HG03196 (cell line): ENCODE measurements at regions not wholly inside any gene's neighbourhood (a gene's known extent, or its start where the extent isn't known, plus 50 kb on each side); places are given as distances from the start of the nearest gene placed in this dataset.
"Not testable (repeated sequence)": the region's sequence is repeated elsewhere in the genome, so short reads cannot be mapped to it uniquely, and the experiment has no call there.

Source experiments
- ATAC-seq: cut with Tn5 transposase; IDR thresholded peaks from one replicate; pipeline ENCODE4 v1.9.1; 2021; ENCODE audit not compliant: unreplicated experiment

DNA sequence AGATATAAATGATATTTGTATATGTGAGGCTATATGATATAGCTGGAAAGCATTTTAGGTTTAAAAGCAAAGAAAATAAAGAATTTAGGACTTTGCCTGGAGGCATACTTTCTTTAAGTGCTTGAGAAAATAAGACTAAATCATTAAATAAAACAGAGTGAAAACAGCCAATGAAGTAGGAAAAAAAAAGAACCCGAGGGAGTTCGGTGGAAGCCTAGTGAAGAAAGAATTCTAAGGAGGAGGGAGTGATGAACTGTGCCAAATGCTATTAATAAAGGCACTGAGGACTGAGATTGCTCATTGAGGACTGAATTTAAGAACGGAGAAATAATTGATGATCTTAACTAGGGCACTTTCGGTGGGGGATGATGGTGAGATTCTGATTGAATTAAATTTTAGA lies 573.5 kb downstream of the DSC3 start:
- no peak for ATAC-seq

DNA sequence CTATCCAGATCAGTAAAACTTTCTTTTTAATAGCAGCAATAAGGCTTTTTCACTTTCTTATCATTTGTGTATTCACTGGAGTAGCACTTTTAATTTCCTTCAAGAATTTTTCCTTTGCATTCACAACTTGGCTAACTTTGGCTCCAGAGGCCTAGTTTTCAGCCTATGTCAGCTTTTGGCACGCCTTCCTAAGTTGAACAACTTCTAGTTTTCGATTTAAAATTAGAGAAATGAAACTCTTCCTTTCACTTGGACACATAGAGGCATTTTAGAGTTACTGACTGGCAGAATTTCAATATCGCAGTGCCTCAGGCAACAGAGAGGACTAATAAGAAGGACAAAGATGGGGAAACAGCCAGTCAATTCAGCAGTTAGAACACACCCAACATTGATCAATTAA lies 577.4 kb downstream of the DSC3 start:
- no peak for ATAC-seq

DNA sequence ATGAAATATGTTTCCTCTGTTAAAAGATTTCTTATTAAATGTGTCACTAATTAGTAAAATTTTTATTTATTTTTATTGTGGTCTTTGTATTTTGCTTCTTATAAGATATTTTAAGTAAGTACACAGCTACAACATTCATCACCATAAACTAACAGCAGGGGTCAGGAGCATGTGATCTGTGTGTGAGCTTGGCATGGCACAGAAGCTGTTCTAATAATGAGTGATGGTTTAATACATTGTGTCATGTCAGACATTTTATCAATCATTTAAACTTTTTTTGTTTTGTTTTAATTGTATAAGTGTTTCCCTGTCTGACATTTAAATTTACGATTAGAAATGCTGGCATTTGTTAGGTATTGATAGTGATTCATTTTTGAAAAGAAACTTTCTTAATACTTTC lies 585.4 kb downstream of the DSC3 start:
- no peak for ATAC-seq

DNA sequence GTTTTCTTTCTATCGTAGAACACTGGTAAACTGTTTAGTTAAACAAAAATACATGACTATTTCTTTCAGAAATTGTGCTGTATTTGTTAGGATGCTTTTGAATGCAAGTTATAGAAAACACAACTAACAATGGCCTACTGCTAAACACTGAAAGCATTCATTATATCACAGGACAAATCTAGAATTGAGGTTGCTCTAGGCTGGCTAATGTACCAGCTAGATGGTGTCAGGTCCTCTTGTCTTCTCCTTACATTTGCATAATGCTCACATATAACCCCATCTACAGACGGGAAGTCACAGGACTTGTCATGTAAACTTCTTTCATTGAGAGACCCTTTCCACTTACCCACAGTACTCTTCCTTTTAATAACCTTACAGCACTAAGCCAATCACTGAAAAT lies 586.8 kb downstream of the DSC3 start:
- no peak for ATAC-seq

DNA sequence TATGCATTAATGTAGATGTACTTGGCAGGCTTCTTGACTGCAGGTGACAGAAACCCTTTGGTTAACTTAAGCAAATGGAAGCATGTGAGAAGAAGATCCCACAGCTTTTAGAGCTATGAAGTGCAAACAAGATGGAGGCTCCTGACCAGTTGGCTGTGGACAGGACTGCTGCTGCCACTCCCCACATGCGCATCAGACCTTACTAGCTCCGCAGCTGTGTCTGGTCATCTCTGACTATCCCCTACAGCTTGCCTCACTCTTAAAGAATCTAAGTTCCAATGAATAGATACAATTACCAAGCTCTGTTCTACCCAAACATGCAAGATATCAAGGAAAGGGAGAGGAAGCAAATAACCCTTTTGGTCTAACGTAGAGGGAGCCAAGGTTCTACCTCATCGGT lies 587.6 kb downstream of the DSC3 start:
- ATAC-seq, result no peak

DNA sequence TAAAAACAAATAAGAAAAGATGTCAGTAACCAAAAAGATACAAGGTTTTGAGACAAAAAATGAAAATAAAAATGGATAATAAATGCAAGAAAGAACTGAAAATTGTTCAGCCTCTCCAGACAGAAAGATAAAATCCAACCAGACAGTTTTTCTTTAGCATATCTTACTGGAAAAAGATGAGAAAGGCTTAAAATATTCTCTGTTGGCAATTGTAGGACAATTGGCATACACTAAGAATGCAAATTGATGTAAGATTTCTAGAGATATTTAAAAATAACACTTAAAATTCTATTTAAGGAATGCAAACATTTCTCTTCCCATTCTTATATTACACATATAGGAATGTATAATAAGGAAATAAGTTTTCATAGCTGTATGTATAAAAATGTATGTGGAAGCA lies 590.6 kb downstream of the DSC3 start:
- no peak for ATAC-seq

DNA sequence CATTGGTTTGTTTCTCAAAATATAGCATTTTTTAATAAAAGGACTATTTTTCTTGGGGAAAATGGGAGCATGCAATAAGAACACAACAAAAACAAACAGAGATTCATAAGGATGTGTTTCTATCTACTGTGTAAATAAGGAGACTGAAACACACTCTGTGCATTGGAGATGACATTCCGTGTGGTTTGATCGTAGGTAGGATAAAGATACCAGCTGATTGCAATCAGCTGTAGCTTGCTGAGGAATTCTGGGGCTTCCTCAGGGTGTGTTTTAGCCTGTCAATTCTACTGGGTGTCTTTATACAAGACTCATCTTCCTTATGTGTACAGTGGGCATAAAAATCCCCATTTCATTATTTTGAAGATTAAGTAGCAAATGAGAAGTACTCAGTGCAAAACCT lies 591.6 kb downstream of the DSC3 start:
- ATAC-seq, result no peak

DNA sequence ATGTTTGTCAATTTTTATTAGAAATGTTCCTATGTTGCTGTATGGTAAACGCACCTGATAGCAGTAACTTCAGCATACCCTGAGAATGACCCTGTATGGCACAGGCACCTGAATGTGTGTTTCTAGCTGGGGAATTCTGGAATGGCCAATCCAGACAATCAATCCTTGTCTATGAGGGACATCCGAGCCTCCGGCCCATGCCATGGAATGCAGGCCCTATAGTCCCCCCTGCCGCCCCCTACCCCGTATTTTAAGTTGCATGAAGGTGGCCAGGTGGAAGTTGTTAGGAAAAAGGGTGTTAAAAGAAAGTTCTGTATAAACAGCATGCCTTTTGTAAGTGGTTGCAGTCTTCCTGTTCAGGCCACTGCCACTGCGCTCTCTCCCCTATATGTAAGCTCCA lies 595.9 kb downstream of the DSC3 start:
- no peak for ATAC-seq

DNA sequence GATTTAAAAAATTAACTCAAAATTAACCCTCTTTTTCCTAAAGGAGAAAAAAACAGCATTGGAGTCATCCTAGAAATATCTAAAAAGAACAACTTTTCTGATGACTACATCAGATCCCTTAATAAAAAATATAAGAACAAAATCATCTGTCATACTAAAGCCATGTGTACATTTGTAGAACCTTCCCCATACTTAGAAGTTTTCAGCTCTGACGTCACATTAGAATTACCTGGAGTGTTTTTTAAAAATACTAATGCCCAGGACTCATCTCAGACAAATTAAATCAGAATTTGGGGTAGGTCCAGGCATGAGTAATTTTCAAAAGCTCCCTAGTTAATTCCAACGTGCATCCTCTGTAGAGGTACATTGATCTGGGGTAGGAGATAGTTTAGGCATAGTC lies 598.0 kb downstream of the DSC3 start:
- no peak for ATAC-seq

DNA sequence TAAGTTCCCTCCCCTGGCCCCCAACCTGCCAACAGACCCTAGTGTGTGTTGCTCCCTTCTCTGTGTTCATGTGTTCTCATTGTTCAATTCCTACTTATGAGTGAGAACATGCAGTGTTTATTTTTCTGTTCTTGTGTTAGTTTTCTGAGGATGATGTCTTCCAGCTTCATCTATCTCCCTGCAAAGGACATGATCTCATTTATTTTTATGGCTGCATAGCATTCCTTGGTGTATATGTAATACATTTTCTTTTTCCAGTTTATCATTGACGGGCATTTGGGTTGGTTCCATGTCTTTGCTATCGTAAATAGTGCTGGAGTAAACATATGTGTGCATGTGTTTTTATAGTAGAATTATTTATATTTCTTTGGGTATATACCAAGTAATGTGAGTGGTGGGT lies 602.2 kb downstream of the DSC3 start:
- ATAC-seq, result no peak

DNA sequence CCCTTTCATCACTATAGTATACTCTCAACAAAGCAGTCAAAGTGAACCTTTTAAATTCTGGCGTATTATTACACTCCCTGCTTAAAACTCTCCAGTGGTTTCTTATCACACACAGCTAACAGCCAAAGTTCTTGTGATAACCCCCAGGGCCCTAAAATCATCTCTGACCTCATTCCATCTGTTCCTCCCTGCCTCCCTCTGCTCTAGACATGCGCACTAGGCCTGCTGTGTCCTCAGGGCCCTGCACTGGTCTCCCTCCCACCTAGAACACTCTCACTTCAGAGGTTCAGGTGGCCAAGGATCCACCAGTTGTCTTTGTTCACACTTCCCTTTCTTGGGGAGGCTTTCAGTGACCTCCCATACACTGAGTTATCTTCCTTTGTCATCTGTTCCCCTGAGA lies 603.4 kb downstream of the DSC3 start:
- no peak for ATAC-seq

DNA sequence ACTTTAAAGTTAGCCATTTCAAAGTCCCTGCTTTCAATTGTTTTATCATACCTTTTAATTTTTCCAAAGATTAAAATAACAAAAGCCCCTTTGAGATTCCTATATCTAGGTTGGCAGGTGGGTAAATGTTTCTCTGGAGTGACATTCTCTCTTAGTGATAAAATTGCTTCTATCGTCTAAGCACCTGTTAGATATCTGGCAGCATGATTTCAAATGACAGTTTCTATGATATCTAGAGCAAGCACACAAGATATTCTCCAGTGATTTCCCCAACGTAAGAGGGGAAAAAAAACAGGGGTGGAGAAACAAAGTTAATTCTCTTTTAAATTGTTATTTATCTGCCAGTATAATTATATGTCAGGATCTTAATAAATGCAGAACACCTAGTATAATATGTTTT lies 610.2 kb downstream of the DSC3 start:
- no peak for ATAC-seq

DNA sequence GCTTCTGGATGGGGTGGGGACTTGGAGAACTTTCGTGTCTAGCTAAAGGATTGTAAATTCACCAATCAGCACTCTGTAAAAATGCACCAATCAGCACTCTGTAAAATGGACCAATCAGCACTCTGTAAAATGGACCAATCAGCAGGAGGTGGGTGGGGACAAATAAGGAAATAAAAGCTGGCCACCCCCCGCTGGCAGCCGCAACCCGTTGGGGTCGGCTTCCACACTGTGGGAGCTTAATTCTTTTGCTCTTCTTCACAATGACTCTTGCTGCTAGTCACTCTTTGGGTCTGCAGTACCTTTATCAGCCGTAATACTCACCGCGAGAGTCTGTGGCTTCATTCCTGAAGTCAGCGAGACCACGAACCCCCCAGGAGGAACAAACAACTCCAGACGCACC lies 623.1 kb downstream of the DSC3 start:
- not testable (repeated sequence) for ATAC-seq

DNA sequence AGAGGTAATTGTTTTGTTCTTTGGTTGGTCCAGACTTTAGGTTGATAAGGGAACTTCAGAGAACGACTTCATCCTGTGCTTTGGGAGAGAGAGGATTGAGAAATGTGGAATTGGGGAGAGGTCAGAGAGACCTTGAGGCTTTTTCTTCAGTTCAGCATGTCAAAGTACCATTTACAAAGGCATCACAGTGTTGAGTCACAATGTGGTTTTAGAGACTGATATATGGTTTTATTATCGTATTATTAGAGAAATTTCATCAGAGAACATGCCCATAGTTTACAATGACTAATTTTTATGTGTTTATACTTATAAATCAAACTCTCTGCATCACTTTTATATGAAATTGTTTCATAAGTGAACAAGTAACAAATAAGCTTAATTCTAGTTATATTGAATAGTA lies 626.6 kb downstream of the DSC3 start:
- ATAC-seq, result no peak

DNA sequence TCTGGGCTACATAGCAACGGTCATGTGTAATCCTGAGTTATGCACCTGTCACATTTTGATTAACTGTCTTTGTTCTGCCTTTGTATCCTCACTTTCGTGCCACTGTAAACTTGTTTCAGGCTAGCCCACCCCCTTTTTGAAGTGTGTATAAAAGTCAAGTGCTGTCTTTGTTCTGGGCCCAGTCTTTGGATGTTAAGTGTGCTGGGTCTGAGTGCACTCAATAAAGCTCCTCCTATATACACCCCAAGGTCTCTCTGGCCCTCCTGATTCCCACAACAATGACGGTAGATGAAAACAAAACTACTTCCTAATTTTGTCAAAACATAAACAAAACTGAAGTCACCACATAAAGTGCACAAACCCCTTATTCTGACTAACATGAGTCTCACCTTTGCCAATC lies 633.4 kb downstream of the DSC3 start:
- ATAC-seq, result no peak

DNA sequence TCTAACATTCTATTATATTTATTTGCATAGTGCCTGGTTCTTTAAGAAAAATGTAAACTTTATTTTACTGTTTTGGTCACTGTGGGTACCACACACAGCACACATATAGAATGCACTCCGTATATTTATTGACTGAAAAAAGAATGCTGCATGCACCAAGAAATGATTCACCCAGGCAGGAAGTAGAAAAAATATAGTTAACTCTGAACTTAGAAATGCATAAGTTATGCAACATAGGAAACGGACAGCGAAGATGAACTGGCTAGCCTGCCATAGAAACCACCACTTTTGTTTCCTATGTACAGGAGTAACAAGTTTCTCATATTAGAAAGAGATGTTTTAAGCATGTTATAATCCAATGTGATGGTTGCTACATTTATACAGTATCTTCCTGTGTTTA lies 635.8 kb downstream of the DSC3 start:
- no peak for ATAC-seq

DNA sequence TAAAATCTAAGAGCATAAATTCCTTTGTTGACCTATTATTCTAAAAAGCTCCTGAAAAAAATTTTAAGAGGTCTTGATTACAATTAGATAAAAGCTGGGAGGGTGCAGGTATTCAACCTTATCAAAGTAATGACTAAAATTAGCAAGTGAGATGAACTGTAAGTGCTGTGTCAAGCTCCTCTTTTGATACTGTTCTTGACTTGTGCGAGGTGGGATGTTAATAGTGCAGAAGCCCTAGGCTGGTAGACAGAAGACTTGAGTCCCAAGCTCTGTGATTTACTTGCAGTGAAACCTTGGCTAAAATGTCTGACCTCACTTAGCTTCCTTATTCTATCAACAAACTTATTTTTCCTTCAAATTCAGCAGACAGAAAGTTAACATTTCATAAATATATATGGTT lies 637.5 kb downstream of the DSC3 start:
- ATAC-seq, result no peak

DNA sequence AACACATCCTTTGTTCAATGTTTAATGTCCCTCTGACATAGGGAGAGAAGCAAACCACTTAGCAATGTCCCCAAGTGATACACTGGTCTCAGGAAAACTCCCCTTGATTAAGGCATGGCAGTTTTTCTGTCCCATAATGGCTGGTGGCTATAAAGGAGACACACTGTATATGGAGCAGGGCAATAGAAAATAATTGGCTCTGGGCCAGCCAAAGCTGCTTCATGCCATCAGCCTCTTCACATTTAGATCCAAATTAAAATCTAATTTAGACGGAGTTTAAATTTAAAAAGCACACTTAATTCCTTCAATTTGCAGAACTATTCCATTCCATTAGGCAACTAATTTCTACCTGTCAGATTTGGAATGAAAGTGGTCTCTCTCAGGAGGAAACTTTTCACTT lies 638.1 kb downstream of the DSC3 start:
- ATAC-seq, result no peak

DNA sequence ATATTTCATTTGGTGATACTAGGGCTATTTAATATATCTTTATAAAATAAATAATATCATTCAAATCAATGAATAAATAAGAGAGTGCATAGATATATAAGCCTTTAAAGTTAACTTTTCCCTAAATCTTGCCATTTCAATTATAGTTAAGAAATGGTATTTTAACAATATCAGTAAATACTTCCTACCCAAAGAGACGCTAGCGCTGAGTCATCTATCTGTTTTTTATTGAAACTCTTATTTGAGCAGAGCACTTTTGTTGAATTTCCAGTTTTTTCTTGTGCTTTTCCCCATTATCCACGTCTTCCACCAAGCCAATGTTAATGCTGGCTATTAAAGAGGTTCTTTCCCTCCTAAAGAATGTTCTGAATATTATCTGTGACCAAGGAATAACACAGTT lies 639.3 kb downstream of the DSC3 start:
- no peak for ATAC-seq

DNA sequence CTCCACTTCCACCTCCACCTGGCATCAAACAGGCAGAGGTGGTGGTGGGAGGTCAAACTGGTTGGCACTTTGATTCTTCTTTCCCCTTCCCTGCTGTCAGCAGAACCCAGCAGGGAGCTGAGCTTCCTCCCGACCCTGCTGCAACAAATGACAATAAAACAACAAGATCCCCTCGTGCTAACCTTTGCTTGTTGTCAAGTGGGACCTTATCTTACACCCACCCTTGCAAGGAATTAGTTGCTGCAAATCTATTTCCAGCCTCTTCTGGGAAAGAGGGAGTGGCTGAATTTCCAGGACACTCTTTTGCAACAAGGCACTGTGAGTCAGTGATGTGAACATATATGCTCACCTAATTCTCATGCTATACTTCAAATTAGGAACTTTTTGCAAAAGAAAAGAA lies 655.1 kb downstream of the DSC3 start:
- no peak for ATAC-seq

DNA sequence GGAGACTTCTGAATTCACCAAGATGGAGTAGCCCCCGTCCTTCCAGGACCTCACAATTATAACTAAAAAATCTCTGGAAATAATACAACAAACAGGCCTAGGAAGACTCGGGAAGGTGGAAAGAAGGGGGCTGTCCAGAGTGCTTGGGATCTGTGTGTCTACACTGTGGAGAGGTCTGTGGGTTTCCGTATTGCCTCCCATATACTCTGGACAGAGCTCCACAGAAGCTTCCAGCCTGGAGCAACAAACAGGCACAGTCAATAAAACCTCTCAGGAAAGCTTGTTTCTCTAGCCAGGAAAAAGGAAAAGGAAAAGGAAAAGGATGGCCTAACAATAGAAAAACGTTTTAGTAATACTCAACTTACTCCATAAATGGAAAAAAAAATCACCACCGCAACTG lies 655.9 kb downstream of the DSC3 start:
- ATAC-seq, result no peak

DNA sequence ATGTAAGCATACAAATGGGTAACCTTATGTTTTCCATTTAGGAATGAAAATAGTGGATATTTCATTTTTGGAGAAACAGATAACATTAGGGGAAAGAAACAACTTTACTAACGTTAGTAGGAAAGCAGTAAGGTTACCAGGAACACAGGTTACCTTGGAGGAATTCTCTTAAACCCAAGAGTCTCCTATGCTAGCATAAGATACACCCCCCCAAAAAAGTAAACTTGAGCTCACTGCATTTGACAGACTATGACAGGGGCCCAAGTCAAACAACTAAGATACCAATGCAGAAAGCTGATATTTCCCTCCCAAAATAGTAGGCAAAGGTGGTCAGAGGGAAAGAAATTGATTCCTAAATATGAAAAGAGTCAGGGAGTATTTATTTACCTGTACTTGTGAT lies 656.9 kb downstream of the DSC3 start:
- ATAC-seq, result no peak

DNA sequence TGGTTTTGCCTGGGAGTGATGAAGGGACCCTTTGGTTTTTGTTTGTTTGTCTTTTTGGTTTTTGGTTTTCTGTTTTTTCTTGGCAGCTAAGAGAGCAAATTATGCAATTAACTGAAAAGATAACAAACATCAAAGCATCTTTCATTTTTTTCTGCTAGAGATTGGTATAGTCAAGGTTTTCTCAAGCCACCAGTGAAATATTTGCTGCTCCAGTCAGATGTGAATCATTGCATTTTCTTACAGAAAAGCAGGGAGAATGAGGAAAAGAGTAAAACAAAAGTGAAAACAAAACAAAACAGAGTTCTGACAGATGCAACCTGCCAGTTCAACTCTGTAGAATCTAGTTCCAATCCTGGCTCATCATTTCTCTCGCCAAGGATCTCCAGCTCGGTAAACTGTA lies 660.7 kb downstream of the DSC3 start:
- no peak for ATAC-seq

DNA sequence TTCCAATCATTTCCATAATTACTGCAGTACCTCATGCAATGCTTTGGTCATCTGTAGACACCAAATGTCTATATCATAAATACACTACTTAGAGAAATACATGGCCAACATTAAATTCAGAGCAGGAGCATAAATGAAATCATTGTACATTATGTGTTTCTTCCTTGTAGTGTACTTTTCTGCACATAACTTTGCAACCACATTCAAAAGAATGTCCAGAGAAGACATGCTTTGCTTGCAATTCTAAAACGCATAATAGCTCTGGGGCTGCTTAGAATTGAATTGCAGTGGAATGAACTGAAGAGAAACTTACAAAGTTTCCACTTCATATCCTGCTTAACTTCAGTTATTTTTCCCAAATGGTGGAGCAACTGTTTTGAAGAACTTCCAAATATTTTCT lies 664.4 kb downstream of the DSC3 start:
- no peak for ATAC-seq
